ENCODE measurements at regions not wholly inside any gene's neighbourhood (a gene's known extent, or its start where the extent isn't known, plus 50 kb on each side); places are given as distances from the start of the nearest gene placed in this dataset.

- DNase-seq, result no peak
These were observed 134.6 kb upstream of the DPYD start for GRCh38 chr1:98055457-98055856.

- DNase-seq, result no peak
These were observed 134.0 kb upstream of the DPYD start for GRCh38 chr1:98054786-98055185.

GRCh38 chr1:98054367-98054701, 133.5 kb upstream of the DPYD start:
- no peak for DNase-seq

- peak; percentile 54 for DNase-seq
These were observed 132.9 kb upstream of the DPYD start for GRCh38 chr1:98053471-98054366.

DNA sequence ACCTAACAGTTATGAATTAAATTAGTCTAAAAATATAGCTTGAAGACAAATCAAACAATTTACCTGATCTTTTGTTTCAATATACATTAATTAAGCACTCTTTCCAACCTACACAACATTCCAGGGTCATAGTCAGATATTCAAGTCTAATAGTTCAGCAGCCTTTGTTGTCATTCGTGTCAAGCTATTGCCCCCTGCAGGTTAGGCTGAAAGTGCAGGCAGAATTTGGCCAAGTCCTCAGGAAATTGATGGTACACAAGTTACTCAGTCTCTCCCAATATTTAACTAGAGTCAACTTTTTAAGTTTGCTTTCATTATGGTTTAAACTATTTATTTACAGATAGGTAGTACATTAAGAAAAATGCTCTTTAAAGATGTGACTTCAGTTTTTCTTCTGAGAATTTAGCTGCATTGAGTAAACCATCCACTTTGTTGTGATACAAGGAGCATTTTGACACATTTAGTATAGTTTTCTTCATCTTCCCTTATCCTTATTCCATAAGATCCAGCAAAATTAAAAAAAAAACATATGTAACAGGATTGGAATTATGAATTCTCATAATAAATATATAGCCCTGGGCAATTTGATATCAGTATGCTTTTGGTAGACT, 130.3 kb upstream of the DPYD start:
- peak; percentile 71 for DNase-seq

GRCh38 chr1:98049370-98050135, 128.7 kb upstream of the DPYD start:
- DNase-seq, result no peak

DNA sequence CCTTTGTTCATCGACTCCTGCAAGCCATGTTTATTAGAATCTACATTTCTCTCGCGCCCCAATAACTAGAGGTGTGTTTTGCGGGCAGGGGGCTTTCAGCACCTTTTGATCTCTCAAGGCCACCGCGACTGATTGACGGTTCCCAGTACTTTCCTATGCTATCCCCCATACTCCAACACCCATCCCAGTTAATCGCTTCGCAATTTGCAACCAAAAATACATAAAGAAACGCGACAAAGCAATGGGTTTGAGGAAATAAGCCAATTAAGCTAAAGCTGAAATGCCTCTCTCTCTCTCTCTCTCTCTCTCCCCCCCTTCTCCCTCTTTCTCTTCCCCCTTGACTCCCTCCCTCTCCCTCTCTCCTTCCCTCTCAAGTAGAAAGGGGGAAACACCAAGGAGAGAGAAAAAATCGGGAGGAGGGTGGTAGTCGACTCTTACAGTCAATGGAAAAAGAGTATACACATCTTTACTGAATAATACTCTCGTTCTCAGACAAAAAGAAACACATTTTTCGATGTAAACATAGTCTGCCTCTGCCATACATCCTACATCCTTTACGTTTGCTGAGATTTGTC, 128.0 kb upstream of the DPYD start:
- DNase-seq, result no peak

- peak; percentile 58 for DNase-seq
These were observed 127.4 kb upstream of the DPYD start for GRCh38 chr1:98048244-98048643.

- DNase-seq, result no peak
These were observed 126.3 kb upstream of the DPYD start for GRCh38 chr1:98047171-98047570.

DNA sequence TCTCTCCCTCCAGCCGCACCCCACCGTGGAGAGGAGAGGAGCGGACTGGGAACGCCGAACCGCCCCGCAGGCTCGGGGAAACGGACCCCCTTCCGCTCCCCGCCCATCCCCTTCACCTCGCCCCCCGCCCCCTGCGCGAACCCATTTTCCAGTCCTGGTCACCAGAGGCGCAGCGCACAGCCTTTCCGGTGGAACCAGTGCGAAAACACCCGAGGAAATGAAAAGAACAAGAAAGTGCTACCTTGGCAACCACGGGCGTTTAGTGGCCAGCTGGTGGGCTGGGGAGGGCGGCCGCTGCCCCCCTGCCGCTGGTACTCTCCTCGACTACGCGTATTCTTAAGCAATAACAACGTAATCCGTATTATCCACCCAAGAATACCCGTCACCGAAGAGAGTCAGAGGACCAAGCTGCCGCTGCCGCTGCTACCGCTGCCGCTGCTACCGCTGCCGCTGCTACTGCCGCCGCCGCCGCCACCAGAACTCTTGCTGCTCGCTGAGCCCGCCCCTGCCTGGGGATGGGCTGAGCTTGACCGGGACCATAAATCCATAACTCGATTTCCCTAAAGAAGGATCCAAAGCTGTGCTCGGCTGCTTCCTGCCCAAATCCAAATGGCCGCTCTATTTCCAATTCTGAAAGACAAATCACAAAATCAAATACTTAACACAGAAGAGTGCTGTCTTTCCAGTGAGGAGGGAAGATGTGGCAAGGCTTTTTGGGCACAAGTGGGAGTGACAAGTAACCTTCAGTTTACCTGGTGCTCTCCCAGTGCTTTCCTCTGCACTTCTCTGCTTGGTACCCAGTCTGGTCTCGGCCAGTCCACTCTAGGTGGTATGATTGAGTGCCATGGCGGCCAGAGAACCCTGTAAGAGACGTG, 125.2 kb upstream of the DPYD start:
- DNase-seq, result no peak

DNA sequence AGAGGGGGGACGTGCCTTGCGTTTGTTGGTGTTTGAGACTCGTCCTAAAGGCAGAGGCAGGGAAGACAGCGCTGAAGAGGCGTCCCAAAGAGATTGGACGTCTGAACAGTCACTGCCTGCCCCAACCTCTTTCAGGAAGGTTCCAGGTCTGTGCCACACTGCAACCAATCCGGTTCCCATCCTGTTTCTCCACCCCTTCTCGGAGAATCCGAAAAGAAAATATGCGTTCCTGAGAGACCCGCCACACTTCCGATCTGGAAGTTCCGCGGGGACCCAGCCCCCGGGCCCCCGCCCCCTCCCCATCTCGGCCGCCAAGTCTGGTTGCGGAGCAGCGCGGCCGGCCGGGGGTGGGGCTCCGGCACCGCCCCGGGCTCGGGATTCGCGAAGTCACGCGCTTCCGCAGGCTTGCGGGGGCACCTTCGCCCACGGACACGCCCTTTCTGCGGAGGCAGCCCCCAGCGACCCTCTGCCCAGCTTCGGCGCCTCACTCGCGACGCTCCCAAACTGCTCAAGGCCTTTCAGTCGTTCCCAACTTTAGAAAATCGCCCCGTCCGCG, 124.5 kb upstream of the DPYD start:
- DNase-seq, result no peak

GRCh38 chr1:98044766-98045165, 123.9 kb upstream of the DPYD start:
- DNase-seq, result no peak

GRCh38 chr1:98044071-98044697, 123.3 kb upstream of the DPYD start:
- DNase-seq, result no peak

GRCh38 chr1:98035602-98036002, 114.8 kb upstream of the DPYD start:
- DNase-seq, result no peak

GRCh38 chr1:98034505-98034904, 113.7 kb upstream of the DPYD start:
- DNase-seq, result no peak

DNA sequence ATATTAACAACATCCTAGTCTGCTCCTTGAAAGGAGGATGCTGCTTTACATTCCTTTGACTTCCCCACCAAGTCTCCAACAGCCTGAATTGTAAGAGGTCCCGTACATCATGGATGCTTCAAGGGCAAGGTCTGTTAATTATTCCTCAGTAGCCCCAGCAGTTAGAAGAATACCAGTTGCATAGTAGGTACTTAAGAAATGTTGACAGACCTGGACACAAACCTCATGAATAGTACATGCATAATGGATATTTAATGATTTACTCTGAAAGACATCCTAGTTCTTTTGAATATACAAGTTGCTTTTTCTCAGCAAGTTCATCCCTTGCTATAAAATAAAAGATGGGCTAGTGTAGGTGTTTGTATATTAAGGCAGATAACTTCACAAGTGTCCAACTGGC, 112.1 kb upstream of the DPYD start:
- DNase-seq, result no peak

DNA sequence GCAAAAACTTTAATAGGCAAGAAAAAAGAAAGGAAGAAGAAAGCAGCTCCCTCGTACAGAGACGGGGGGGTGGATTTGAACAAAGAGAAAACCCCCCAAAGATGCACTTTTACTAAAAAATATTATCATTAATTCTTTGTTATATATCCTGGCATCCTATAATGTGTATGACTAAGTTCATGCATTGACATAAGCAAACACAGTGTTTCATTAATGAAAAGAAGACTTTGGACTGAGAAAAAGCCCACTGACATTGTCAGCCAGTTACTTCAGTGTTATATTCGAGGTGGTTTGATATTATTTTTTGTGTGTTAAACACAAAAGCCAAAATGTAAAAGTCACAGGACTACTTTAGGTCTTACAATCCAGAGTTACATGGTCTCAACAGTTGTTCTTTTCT, 110.1 kb upstream of the DPYD start:
- DNase-seq, result no peak

DNA sequence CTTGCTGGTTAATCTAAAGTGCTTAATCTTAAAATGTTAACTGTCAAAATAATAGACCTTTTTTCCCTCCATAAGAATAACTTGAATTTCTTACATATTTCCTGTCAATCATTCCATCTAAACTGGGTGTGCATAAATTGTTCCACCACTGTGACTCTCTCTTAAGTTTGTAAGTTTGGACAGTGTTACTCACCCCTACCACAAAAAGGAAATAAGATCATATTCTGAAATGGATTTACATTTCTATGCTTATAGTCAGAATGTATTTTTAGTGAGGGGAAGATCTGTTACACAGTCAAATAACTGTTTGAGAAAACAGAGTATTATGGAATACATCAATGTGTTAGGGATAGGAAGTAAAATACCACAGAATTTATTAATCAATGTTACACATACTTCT, 109.6 kb upstream of the DPYD start:
- DNase-seq, result no peak

DNA sequence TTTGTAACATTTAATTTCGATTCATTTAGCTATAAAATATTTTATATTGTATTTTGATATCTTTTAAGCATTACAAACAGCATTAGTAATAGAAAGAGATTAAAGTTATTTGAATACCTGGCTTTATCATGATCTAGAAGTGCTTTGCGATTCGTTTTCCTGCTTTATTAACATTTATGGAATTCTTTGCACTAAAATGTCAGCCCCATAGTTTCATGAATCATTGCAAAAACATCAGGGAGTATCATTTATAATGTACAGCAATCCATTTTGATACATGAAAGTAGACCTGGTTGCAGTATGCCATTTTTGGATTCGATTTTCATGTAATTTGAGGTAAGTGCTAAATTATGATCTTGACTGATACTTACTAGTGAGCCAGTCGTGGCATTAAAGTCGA, 108.0 kb upstream of the DPYD start:
- DNase-seq, result no peak

GRCh38 chr1:98027103-98027705, 106.4 kb upstream of the DPYD start:
- DNase-seq, result no peak

DNA sequence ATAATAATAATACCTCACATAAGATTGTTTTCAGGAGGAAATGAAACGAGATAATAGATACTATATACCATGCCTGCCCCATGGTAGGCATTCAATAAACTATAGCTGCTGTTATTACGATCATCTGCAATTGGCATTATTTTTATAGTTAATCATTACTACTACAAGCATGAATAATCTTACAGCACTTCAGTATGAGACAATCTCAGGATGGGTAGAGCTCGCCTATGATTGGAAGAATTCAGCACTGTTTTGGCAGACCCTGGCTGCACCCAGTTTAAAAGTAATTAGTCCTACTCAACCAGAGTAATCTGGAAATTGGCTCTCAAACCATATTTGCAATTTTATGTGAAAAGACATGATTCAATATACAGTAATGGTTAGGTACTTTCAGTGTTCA, 105.0 kb upstream of the DPYD start:
- DNase-seq, result no peak
